T-helper 2 cell (primary cell): ENCODE measurements at regions not wholly inside any gene's neighbourhood (a gene's known extent, or its start where the extent isn't known, plus 50 kb on each side); places are given as distances from the start of the nearest gene placed in this dataset.

Experiments
- DNase-seq, 5 experiments: peaks; one replicate each; pipeline versions ENCODE4 v3.0.0 to v3.0.0-alpha.2; 2012 to 2022

DNA sequence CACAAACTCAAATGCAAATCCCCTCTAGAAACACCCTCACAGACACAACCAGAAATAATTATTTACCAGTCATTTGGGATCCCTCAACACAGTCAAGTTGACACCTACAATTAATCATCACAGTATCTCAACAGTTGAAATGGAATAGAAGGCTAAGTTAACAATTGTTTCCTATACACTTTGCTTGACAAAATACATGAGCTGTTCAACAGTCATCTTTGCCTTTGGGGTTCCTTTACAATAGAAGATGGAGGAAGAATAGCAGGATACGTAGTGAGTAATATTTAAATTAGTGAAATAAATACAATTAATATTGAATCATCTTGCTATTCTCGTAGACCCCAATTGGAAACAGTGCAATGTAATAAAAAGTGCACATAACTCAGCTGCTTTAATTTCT is 487.3 kb upstream of the ADAMTS5 start:
- no peak for DNase-seq

DNA sequence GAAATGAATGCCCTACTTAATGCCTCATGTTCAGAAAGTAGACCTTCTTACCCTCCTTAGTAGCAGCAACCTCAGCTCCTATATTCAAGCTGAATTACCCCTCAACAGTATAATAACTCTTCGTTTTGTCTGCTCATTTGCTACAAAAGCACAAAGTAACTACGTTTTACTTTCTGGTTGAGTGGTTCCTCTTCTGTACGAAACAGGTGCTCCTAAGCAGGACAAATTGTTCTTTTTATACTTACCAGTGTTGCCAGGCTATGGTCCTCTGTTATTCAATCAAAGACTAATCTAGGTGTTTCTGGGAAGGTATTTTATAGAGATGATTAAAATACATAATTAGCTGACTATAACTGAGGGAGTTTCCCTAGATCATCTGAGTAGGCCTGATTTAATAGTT is 484.2 kb upstream of the ADAMTS5 start:
- no peak for DNase-seq

DNA sequence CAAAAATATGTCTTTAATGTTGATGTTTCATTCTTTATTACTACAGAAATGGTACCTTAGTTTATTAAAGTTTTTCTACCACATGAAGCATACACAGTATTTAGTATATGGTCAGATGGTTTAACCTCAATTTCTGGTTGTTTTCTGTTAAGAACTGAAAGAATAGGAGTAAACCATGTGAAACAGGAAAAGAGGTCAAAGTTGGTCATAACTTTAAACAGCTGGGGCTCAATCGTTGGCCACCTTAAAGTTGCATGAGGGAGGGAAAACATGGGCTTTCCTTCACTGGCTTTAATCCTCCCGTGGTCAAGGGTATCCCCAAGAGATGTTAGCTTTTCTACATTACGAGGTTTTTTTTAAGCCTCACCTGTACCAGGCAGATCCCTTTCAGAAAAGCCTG is 483.3 kb upstream of the ADAMTS5 start:
- DNase-seq, result no peak

GRCh38 chr21:27448960-27449359 is 482.1 kb upstream of the ADAMTS5 start:
- DNase-seq, result no peak

GRCh38 chr21:27447843-27448242 is 481.0 kb upstream of the ADAMTS5 start:
- DNase-seq, result no peak

GRCh38 chr21:27429710-27430341 is 462.9 kb upstream of the ADAMTS5 start:
- DNase-seq, result no peak

- no peak for DNase-seq
Observed at GRCh38 chr21:27426196-27426595, 459.3 kb upstream of the ADAMTS5 start.

DNA sequence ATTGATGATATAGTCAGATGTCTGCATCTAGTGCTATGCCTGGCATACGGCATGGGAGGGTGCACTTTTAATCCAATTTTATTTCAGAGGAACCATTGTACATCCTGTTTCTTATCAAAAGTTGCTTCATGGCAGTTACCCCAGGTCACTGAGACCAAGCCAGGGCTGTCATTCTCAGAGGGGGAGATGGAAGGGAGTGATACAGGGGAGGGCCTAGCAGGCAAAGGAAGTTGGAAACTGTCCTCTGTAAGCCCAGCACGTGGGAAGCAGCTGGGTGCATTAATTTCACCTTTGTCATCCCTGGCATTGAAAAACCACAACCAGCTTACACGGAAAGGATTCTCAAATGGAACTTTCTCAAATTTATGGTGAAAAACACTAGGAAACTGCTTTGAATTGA is 458.7 kb upstream of the ADAMTS5 start:
- DNase-seq, result no peak

GRCh38 chr21:27425172-27425571 is 458.3 kb upstream of the ADAMTS5 start:
- DNase-seq, result no peak

DNA sequence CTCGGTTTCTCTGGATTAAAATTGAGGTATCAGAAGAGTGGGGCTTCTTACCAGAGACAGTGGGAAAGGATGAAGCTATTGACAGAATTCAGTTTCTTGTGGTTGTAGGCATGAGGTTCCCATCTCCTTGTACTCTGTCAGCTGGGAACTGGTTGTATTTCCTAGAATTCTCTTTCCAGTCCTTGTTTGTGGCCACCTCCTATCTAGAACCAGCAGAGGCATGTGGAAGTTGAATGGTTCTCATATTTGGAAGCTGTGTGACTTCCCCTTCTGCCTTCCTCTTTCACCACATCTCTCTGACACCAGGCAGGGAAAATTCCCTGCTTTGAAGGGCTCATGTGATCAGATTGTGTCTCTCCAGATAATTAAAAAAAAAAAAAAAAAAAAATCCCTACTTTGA is 457.7 kb upstream of the ADAMTS5 start:
- DNase-seq, result no peak

GRCh38 chr21:27423906-27424595 is 457.2 kb upstream of the ADAMTS5 start:
- no peak for DNase-seq

- no peak for DNase-seq
Observed at GRCh38 chr21:27423038-27423437, 456.1 kb upstream of the ADAMTS5 start.

DNA sequence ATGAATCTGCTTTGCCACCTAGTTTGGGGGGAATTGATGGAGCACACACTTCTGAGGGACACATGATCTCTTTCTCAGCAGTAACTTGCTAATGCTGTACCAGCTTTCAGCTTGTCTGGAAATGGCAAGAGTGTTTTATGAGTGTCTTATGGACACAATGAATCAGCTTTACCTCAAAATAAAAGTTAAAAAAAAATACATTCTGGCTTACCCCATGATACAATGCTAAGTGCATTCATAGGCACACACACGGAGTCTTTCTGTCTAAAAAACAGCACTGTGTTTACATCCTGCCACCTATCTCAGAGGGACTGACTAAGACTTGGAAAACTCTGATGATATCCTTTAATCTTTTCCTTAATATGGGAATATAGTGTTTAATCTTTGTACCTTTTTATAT is 455.5 kb upstream of the ADAMTS5 start:
- DNase-seq, result no peak

DNA sequence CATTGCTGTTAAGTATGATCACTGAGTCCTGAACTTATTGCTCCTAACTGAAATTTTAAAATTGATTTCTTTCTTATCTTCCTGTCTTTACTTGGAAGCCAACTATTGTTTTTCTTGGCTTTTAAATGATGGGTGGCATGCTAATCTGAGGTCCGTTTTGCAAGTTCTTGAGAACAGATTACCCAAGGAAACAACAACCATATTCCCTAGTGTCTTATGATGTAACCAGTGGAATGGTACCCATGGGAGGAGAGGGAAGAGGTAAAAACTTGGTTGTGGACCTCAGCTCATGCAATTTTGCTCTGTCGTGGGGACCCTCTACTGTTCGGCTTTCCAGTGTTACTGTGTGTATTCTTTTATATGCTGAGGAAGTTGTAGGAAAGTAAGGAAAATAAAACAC is 454.8 kb upstream of the ADAMTS5 start:
- DNase-seq, result no peak

DNA sequence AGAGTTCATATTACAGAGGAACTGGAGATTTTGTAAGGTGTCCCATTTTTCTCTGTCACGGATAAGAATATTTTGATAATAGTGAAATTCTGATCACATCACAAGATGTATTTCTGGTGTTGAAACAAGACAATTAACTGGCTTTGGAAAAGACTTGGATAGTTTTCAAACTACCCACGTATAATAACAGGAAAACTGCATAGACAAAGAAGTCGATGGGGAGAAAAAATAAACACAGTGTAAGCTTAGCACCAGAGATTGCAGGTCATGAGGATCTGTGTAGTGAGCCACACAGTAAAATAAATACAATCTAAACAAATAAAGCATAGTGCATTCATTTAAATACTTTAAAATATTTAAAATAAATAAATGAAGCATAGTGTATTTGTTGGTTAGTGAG is 452.3 kb upstream of the ADAMTS5 start:
- DNase-seq, result no peak

- no peak for DNase-seq
Observed at GRCh38 chr21:27418346-27418745, 451.5 kb upstream of the ADAMTS5 start.

DNA sequence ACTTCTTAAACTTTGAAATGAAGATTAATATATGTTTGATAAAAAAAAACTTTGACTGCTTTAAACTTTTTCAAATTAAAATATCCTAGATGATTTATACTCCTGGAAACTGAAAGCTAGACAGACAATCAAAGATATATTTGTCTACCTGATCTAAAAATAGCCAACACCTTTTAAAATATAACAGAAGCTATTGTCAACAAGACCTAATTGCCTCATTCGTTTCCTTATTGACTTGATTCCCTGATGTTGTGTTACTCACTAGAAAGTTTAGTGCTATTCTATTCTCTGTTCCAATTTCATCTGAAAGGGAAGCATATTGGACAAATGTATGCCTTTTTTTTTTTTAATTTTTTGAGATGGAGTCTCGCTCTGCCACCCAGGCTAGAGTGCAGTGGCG is 445.6 kb upstream of the ADAMTS5 start:
- no peak for DNase-seq

DNA sequence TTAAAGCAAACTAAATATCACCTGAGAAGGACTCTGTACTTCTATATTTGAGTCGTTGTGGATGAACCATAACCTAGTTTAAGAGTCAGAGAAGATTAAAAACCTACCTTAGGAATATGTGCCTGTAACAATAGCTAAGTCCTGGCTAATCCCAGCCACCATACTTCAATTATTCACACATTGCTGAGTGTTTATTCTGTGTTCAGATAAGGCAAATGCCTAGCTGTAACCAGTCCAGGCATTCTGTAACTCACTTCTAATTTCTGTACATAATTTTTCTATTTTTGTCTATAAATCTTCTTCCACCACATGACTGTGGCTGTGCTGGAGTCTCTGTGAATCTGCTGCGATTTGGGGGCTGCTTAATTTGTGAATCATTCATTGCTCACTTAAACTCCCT is 441.9 kb upstream of the ADAMTS5 start:
- DNase-seq, result no peak

DNA sequence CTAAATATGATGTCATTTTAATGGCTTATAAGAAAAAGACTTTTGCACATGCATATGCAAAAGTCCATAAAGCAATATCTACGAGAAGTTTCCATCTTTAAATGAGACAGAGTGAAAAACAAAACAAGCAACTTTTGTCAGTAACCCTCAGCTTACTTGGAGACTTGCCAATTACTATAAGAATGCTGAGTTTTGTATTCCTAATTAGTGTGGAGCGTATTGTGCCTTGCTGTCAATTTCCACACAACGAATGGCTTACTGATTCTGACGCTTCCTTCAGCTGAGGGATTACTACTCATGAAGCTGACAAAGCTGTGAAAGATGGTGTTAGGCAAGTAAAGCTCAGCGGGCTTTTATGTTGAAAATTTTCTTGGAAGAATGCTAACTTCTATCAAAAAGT is 440.4 kb upstream of the ADAMTS5 start:
- DNase-seq, result no peak

GRCh38 chr21:27406300-27407009 is 439.6 kb upstream of the ADAMTS5 start:
- no peak for DNase-seq

GRCh38 chr21:27403011-27403410 is 436.1 kb upstream of the ADAMTS5 start:
- DNase-seq, result no peak

DNA sequence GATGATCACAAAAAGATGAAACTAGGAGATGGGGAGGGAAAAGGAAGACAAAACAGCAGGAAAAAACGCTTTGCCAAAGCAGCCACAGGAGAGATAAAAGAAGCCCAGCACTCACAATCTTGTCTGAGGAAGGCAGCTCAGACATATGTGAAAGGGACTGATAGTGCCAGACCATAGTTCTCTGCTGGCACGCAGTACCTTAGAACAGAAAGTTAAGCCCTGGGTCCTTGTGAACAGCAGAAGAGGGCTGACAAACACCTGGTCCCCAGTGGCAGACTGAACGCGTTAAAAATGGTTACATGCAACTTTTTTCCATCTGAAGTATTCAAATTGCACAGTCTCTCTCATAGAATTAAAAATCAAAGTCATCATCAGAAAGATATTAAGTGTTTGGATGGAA is 433.2 kb upstream of the ADAMTS5 start:
- no peak for DNase-seq

- no peak for DNase-seq
Observed at GRCh38 chr21:27397578-27397977, 430.7 kb upstream of the ADAMTS5 start.

DNA sequence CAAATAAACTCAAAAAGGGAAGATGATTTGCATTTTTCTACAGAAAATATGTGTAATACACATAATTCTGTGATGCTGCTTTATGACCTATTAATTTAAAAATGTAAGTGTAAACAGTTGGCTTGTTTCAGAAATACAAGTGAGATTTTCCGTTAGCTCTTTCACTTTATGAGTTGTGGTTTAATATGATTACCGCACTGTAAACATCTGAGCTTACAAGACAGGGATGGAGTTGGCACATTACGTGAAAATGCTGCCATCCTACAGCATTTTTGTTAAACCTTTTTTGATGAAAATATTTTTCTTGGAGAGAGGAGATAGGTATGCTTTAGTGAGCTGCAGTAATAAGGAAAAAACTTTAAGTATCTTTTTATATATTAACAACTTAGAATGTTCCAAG is 426.8 kb upstream of the ADAMTS5 start:
- DNase-seq, result no peak
